NB4 (cell line): ENCODE measurements at regions not wholly inside any gene's neighbourhood (a gene's known extent, or its start where the extent isn't known, plus 50 kb on each side); places are given as distances from the start of the nearest gene placed in this dataset.

Experiments used
- CTCF ChIP-seq: IDR thresholded peaks from one replicate; pipeline ENCODE4 v1.5.1; 2012; ENCODE audit warnings: low read depth, low read length
- MAX ChIP-seq: IDR thresholded peaks from 2 replicates; pipeline ENCODE4 v1.6.1; 2011; ENCODE audit warnings: low read depth, low read length
- MYC ChIP-seq: IDR thresholded peaks from 2 replicates; pipeline ENCODE4 v1.6.1; 2011; ENCODE audit warnings: low read depth, low read length
- POLR2A ChIP-seq: IDR thresholded peaks from 2 replicates; pipeline ENCODE4 v1.6.1; 2011; ENCODE audit warnings: mild to moderate bottlenecking; ENCODE audit not compliant: insufficient read length; ENCODE audit errors: extremely low read depth

GRCh38 chr7:106597751-106598546 is 63.0 kb downstream of the CCDC71L start:
- TF ChIP-seq CTCF: no peak
- TF ChIP-seq MAX: no peak
- no peak for TF ChIP-seq POLR2A
- no peak for TF ChIP-seq MYC
